Loucy (cell line): ENCODE measurements at regions not wholly inside any gene's neighbourhood (a gene's known extent, or its start where the extent isn't known, plus 50 kb on each side); places are given as distances from the start of the nearest gene placed in this dataset.

Experiments used
- CTCF ChIP-seq: fragments of 200-600 bp; sonication (generic); conservative IDR thresholded peaks from 2 replicates; pipeline ENCODE4 v1.5.1; 2014; ENCODE audit warnings: mild to moderate bottlenecking, antibody characterized with exemption, low read length
- EZH2phosphoT487 ChIP-seq: fragments of 200-600 bp; IDR thresholded peaks from 2 replicates; pipeline ENCODE4 v1.6.1; 2018; ENCODE audit warnings: antibody characterized with exemption, mild to moderate bottlenecking, moderate library complexity, borderline replicate concordance

GRCh38 chr2:17255071-17255470 is 263.2 kb downstream of the RAD51AP2 start:
- TF ChIP-seq CTCF (no peak), EZH2phosphoT487 (no peak)
